HEK293T (cell line): ENCODE measurements at regions not wholly inside any gene's neighbourhood (a gene's known extent, or its start where the extent isn't known, plus 50 kb on each side); places are given as distances from the start of the nearest gene placed in this dataset.

ENCODE experiments used
- ARNT ChIP-seq: fragments of 450-650 bp; IDR thresholded peaks from 2 replicates; pipeline ENCODE4 v1.6.1; 2017; ENCODE audit warnings: mild to moderate bottlenecking
- FOXA1 ChIP-seq: fragments of 450-650 bp; IDR thresholded peaks from 2 replicates; pipeline ENCODE4 v1.6.1; 2016; ENCODE audit warnings: mild to moderate bottlenecking
- FOXM1 ChIP-seq: fragments of 450-650 bp; IDR thresholded peaks from 2 replicates; pipeline ENCODE4 v1.6.1; 2017; ENCODE audit warnings: mild to moderate bottlenecking, borderline replicate concordance

- TF ChIP-seq FOXA1 (no peak), ARNT (no peak), FOXM1 (no peak)
Observed at GRCh38 chr17:77613218-77613617, 345.3 kb upstream of the TNRC6C start.
